Glutamatergic neuron (in vitro differentiated cells): ENCODE measurements at regions not wholly inside any gene's neighbourhood (a gene's known extent, or its start where the extent isn't known, plus 50 kb on each side); places are given as distances from the start of the nearest gene placed in this dataset.

ENCODE experiments used
- DNase-seq: peaks from one replicate; pipeline ENCODE4 v3.0.0; 2022
- H3K27ac Mint-ChIP-seq: one replicate; pipeline ENCODE4 v1.8.0; 2020; ENCODE audit warnings: mild to moderate bottlenecking, mixed read lengths, inconsistent platforms; ENCODE audit not compliant: unreplicated experiment
- H3K27me3 Mint-ChIP-seq: one replicate; pipeline ENCODE4 v1.8.0; 2020; ENCODE audit warnings: mild to moderate bottlenecking, moderate library complexity, mixed read lengths, inconsistent platforms; ENCODE audit not compliant: unreplicated experiment
- H3K36me3 Mint-ChIP-seq: one replicate; pipeline ENCODE4 v1.8.0; 2020; ENCODE audit warnings: mild to moderate bottlenecking, mixed read lengths, inconsistent platforms; ENCODE audit not compliant: unreplicated experiment
- H3K4me1 Mint-ChIP-seq: one replicate; pipeline ENCODE4 v1.8.0; 2020; ENCODE audit warnings: mild to moderate bottlenecking, low read depth, mixed read lengths, inconsistent platforms; ENCODE audit not compliant: unreplicated experiment
- H3K4me3 Mint-ChIP-seq: one replicate; pipeline ENCODE4 v1.8.0; 2020; ENCODE audit warnings: mild to moderate bottlenecking, mixed read lengths, inconsistent platforms; ENCODE audit not compliant: unreplicated experiment
- H3K9me3 Mint-ChIP-seq: one replicate; pipeline ENCODE4 v1.8.0; 2020; ENCODE audit warnings: mild to moderate bottlenecking, moderate library complexity, mixed read lengths, inconsistent platforms; ENCODE audit not compliant: unreplicated experiment
- TF ChIP-seq, protein P1 (sequence below): fragments of 200-600 bp; sonication (generic); IDR thresholded peaks from one replicate; pipeline ENCODE4 v1.5.0; 2021; ENCODE audit not compliant: partially characterized antibody, unreplicated experiment

GRCh38 chr14:53306911-53307310 is 153.8 kb upstream of the DDHD1 start:
- Mint-ChIP-seq H3K4me3 (no peak overlapping the region), H3K27ac (no peak overlapping the region), H3K4me1 (peaks cover 4% of the 10 kb centered on the region), H3K9me3 (peaks cover 2% of the 10 kb centered on the region), H3K36me3 (peaks cover 7% of the 10 kb centered on the region), H3K27me3 (no peaks in the 10 kb centered on the region)
- no peak for DNase-seq
- TF ChIP-seq, protein P1, sequence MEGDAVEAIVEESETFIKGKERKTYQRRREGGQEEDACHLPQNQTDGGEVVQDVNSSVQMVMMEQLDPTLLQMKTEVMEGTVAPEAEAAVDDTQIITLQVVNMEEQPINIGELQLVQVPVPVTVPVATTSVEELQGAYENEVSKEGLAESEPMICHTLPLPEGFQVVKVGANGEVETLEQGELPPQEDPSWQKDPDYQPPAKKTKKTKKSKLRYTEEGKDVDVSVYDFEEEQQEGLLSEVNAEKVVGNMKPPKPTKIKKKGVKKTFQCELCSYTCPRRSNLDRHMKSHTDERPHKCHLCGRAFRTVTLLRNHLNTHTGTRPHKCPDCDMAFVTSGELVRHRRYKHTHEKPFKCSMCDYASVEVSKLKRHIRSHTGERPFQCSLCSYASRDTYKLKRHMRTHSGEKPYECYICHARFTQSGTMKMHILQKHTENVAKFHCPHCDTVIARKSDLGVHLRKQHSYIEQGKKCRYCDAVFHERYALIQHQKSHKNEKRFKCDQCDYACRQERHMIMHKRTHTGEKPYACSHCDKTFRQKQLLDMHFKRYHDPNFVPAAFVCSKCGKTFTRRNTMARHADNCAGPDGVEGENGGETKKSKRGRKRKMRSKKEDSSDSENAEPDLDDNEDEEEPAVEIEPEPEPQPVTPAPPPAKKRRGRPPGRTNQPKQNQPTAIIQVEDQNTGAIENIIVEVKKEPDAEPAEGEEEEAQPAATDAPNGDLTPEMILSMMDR: no peak

DNA sequence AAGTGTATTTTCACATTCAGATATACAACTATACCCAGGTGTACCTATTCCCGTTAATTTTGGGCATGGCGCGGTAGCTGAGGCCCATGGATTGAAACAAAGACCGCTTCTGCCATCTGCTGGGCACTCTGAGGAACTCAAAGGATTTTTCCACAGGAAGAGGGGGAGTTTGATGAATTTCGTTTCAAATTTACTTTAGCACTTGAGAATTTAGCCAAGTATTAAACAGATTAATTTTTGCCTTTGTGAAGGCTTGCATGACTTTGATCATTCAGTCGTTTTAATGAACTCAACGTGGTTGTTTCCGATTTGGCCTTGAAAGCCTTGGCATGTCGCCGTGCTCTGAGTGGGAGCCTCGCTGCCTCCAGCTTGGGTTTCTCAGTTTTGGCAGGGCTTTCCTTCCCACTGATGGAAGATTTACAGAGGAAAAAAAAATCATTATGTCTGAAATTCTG is 153.2 kb upstream of the DDHD1 start:
- Mint-ChIP-seq H3K27ac (no peak overlapping the region), H3K4me3 (no peak overlapping the region)
- peak; percentile 47 for DNase-seq

GRCh38 chr14:53304726-53305381 is 151.7 kb upstream of the DDHD1 start:
- Mint-ChIP-seq H3K4me3 (no peak overlapping the region), H3K27ac (no peak overlapping the region), H3K36me3 (peaks cover 7% of the 10 kb centered on the region), H3K27me3 (no peaks in the 10 kb centered on the region), H3K4me1 (peaks cover 4% of the 10 kb centered on the region), H3K9me3 (peaks cover 2% of the 10 kb centered on the region)
- no peak for DNase-seq
- TF ChIP-seq, protein P1: no peak

More for the DNA sequence above, 153.2 kb upstream of the DDHD1 start:
- H3K9me3 Mint-ChIP-seq: peaks cover 2% of the 10 kb centered on the region
- peaks cover 4% of the 10 kb centered on the region for H3K4me1 Mint-ChIP-seq
- peaks cover 7% of the 10 kb centered on the region for H3K36me3 Mint-ChIP-seq
- TF ChIP-seq, protein P1: peak; percentile 78
- no peaks in the 10 kb centered on the region for H3K27me3 Mint-ChIP-seq

- TF ChIP-seq, protein P1: peak; percentile 96
- Mint-ChIP-seq H3K27me3 (no peaks in the 10 kb centered on the region), H3K27ac (no peak overlapping the region), H3K4me3 (no peak overlapping the region), H3K9me3 (no peaks in the 10 kb centered on the region), H3K4me1 (no peaks in the 10 kb centered on the region), H3K36me3 (no peaks in the 10 kb centered on the region)
- no peak for DNase-seq
These were observed 143.0 kb upstream of the DDHD1 start for GRCh38 chr14:53295985-53296582.

DNA sequence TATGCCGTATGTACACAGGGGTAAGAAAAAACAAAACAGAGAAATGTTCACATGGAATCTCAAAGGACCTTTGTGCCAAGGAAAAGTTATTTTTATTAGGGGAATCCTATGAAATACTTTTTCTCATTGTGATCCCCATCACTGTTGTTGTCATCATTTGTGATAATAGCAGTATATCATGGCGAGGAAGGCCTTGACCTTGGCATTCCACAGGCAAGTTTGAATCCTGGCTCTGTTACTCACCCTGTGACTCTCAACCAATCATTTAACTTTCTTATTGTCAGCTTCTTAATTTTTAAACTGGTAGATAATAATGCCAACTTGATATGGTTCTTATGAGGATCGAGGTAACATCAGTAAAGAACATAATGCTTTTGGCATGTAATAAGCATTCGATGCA is 142.2 kb upstream of the DDHD1 start:
- Mint-ChIP-seq H3K36me3 (no peaks in the 10 kb centered on the region), H3K27me3 (no peaks in the 10 kb centered on the region), H3K9me3 (no peaks in the 10 kb centered on the region), H3K27ac (no peak overlapping the region), H3K4me3 (no peak overlapping the region), H3K4me1 (no peaks in the 10 kb centered on the region)
- no peak for DNase-seq
- TF ChIP-seq, protein P1: no peak
